ENCODE measurements at regions not wholly inside any gene's neighbourhood (a gene's known extent, or its start where the extent isn't known, plus 50 kb on each side); places are given as distances from the start of the nearest gene placed in this dataset.

- no peak for DNase-seq (ENCODE audit: low read depth)
Measured at GRCh38 chr17:73815474-73815873, 171.2 kb upstream of the SDK2 start.

- no peak for DNase-seq (ENCODE audit: low read depth)
Measured at GRCh38 chr17:73819440-73820395, 175.5 kb upstream of the SDK2 start.

- no peak for DNase-seq (ENCODE audit: low read depth)
Measured at GRCh38 chr17:73820686-73821448, 176.6 kb upstream of the SDK2 start.

- DNase-seq (ENCODE audit: low read depth), result no peak
Measured at GRCh38 chr17:73821665-73822064, 177.4 kb upstream of the SDK2 start.

GRCh38 chr17:73822371-73822770, 178.1 kb upstream of the SDK2 start:
- no peak for DNase-seq (ENCODE audit: low read depth)

GRCh38 chr17:73823684-73824083, 179.4 kb upstream of the SDK2 start:
- DNase-seq (ENCODE audit: low read depth), result no peak

GRCh38 chr17:73824321-73824720, 180.1 kb upstream of the SDK2 start:
- no peak for DNase-seq (ENCODE audit: low read depth)

GRCh38 chr17:73826181-73826871, 182.1 kb upstream of the SDK2 start:
- no peak for DNase-seq (ENCODE audit: low read depth)

- DNase-seq (ENCODE audit: low read depth), result no peak
Measured at GRCh38 chr17:73826872-73827228, 182.6 kb upstream of the SDK2 start.

- DNase-seq (ENCODE audit: low read depth), result no peak
Measured at GRCh38 chr17:73827627-73828291, 183.5 kb upstream of the SDK2 start.

GRCh38 chr17:73829676-73830280, 185.5 kb upstream of the SDK2 start:
- DNase-seq (ENCODE audit: low read depth), result no peak

GRCh38 chr17:73831699-73832098, 187.5 kb upstream of the SDK2 start:
- no peak for DNase-seq (ENCODE audit: low read depth)

- no peak for DNase-seq (ENCODE audit: low read depth)
Measured at GRCh38 chr17:73833775-73834488, 189.7 kb upstream of the SDK2 start.

- no peak for DNase-seq (ENCODE audit: low read depth)
Measured at GRCh38 chr17:73834684-73835343, 190.6 kb upstream of the SDK2 start.

GRCh38 chr17:73835605-73836004, 191.4 kb upstream of the SDK2 start:
- DNase-seq (ENCODE audit: low read depth), result no peak

GRCh38 chr17:73838815-73839214, 194.6 kb upstream of the SDK2 start:
- no peak for DNase-seq (ENCODE audit: low read depth)

GRCh38 chr17:73840829-73841228, 196.6 kb upstream of the SDK2 start:
- no peak for DNase-seq (ENCODE audit: low read depth)

GRCh38 chr17:73841431-73842060, 197.3 kb upstream of the SDK2 start:
- DNase-seq (ENCODE audit: low read depth), result no peak

GRCh38 chr17:73847952-73848351, 203.7 kb upstream of the SDK2 start:
- no peak for DNase-seq (ENCODE audit: low read depth)

- no peak for DNase-seq (ENCODE audit: low read depth)
Measured at GRCh38 chr17:73850426-73850825, 206.2 kb upstream of the SDK2 start.

Data from HS-27A (cell line).